A673 (cell line): ENCODE measurements at regions not wholly inside any gene's neighbourhood (a gene's known extent, or its start where the extent isn't known, plus 50 kb on each side); places are given as distances from the start of the nearest gene placed in this dataset.

Experiments used
- CTCF ChIP-seq: fragments of 300-800, 200-600 bp; sonication (generic); conservative IDR thresholded peaks from 2 replicates; pipeline ENCODE4 v1.5.1; 2017; ENCODE audit warnings: low read depth, mild to moderate bottlenecking, antibody characterized with exemption, low read length, moderate library complexity, mixed read lengths
- EZH2 ChIP-seq: fragments of 200-600 bp; sonication (generic); IDR thresholded peaks from 2 replicates; pipeline ENCODE4 v1.6.1; 2017; ENCODE audit warnings: borderline replicate concordance, low read depth, mild to moderate bottlenecking, mixed read lengths, antibody characterized with exemption, low read length; ENCODE audit not compliant: poor library complexity, severe bottlenecking

- TF ChIP-seq CTCF, result no peak
- TF ChIP-seq EZH2, result no peak
These were observed 268.3 kb downstream of the VAPA start for GRCh38 chr18:10182009-10182624.
